Activated CD4-positive, alpha-beta T cell treated with anti-CD3 and anti-CD28 coated beads, Interleukin-2, amount 10 ng/mL, durations not matched to agents 7 days and 5 days (primary cell): ENCODE measurements at regions not wholly inside any gene's neighbourhood (a gene's known extent, or its start where the extent isn't known, plus 50 kb on each side); places are given as distances from the start of the nearest gene placed in this dataset.

Experiments
- CTCF ChIA-PET: fragments of 350-600 bp; sonication (Branson Sonifier 250); formaldehyde crosslinking; loops from one replicate; lab custom pipeline; 2021; ENCODE audit warnings: antibody characterized with exemption; lab: Charles Lee
- POLR2A ChIA-PET: fragments of 350-600 bp; sonication (Branson Sonifier 250); formaldehyde crosslinking; loops from one replicate; lab custom pipeline; 2021; ENCODE audit warnings: antibody characterized with exemption; lab: Charles Lee
- DNase-seq: peaks from one replicate; pipeline ENCODE4 v3.0.0-alpha.2; 2020
- H3K27ac Mint-ChIP-seq: one replicate; pipeline ENCODE4 v1.8.0; 2021; ENCODE audit warnings: mild to moderate bottlenecking, moderate library complexity, mixed read lengths
- H3K27me3 Mint-ChIP-seq: one replicate; pipeline ENCODE4 v1.8.0; 2021; ENCODE audit warnings: mixed read lengths
- H3K36me3 Mint-ChIP-seq: one replicate; pipeline ENCODE4 v1.8.0; 2021; ENCODE audit warnings: low read depth, mixed read lengths
- H3K4me1 Mint-ChIP-seq: one replicate; pipeline ENCODE4 v1.8.0; 2021; ENCODE audit warnings: mixed read lengths
- H3K4me3 Mint-ChIP-seq: one replicate; pipeline ENCODE4 v1.8.0; 2021; ENCODE audit warnings: mild to moderate bottlenecking, moderate library complexity, mixed read lengths
- H3K9me3 Mint-ChIP-seq: one replicate; pipeline ENCODE4 v1.8.0; 2021; ENCODE audit warnings: mixed read lengths

DNA sequence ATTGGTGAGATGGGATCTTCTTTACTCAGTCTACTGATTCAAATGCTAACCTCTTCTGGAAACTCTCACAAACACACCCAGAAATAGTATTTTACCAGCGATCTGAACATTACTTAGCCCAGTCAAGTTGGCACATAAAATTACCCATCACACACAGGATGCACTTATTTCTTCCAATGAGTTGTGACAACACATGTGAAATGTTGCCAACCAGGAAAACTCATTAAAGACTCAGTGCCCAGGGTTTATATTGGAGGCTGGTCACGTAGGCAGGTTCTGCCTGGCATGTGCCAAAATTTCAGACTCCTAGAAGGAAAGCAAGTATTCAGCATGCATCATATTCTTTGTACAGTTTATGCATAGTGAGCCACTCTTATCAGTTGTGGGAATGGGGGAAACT, 443.3 kb downstream of the EPM2A start:
- POLR2A ChIA-PET, result no interaction called here
- H3K4me3 Mint-ChIP-seq, result no peak overlapping the region
- no peak overlapping the region for H3K27ac Mint-ChIP-seq
- H3K9me3 Mint-ChIP-seq, result no peaks in the 10 kb centered on the region
- no peak for DNase-seq
- H3K27me3 Mint-ChIP-seq, result no peaks in the 10 kb centered on the region
- no peaks in the 10 kb centered on the region for H3K36me3 Mint-ChIP-seq
- no peaks in the 10 kb centered on the region for H3K4me1 Mint-ChIP-seq
- CTCF ChIA-PET, result no interaction called here

DNA sequence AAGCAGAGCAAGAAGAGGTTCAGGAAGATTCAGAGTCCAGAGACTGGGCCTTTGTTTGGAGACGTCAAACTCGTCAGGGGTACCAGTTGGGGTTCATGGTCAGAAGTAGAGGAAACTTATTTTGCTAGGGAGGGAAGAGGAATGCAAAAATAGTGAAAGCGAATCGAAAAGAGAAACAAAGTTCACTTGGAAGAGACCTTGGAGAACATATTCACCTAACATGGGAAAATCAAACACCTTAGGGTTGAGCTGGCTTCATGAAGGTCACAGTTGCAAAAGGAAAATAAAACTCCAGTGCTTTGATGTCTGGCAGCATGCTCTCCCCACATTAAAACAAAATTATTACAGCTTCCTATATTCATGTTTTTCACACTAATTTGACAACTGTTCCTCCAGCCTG, 440.4 kb downstream of the EPM2A start:
- DNase-seq, result no peak
- no peaks in the 10 kb centered on the region for H3K36me3 Mint-ChIP-seq
- no peaks in the 10 kb centered on the region for H3K27me3 Mint-ChIP-seq
- CTCF ChIA-PET, result no interaction called here
- H3K27ac Mint-ChIP-seq, result no peak overlapping the region
- no peaks in the 10 kb centered on the region for H3K4me1 Mint-ChIP-seq
- no peak overlapping the region for H3K4me3 Mint-ChIP-seq
- POLR2A ChIA-PET, result no interaction called here
- no peaks in the 10 kb centered on the region for H3K9me3 Mint-ChIP-seq

GRCh38 chr6:145295746-145296145, 439.6 kb downstream of the EPM2A start:
- H3K36me3 Mint-ChIP-seq, result no peaks in the 10 kb centered on the region
- no peak overlapping the region for H3K4me3 Mint-ChIP-seq
- no peaks in the 10 kb centered on the region for H3K4me1 Mint-ChIP-seq
- no peak overlapping the region for H3K27ac Mint-ChIP-seq
- H3K27me3 Mint-ChIP-seq, result no peaks in the 10 kb centered on the region
- H3K9me3 Mint-ChIP-seq, result no peaks in the 10 kb centered on the region
- CTCF ChIA-PET, result no interaction called here
- POLR2A ChIA-PET, result no interaction called here
- no peak for DNase-seq

DNA sequence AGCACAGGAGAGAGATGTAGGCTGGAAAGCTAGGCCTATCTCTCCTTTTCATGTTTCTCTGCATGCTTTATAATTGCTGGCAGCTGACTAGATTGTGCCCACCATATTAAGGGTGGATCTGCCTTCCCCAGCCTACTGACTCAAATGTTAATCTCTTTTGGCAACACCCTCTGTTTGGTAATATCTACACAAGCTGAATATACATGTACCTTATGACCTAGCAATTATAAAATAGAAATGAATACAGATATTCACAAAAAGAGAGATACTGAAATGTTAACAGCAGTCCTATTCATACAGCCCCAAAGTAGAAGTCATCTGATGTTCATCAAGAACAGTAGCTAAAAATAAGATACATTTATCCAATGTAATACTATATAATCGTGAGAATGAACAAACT, 429.6 kb downstream of the EPM2A start:
- no peak overlapping the region for H3K27ac Mint-ChIP-seq
- H3K9me3 Mint-ChIP-seq, result no peaks in the 10 kb centered on the region
- no peaks in the 10 kb centered on the region for H3K4me1 Mint-ChIP-seq
- no peaks in the 10 kb centered on the region for H3K36me3 Mint-ChIP-seq
- no peaks in the 10 kb centered on the region for H3K27me3 Mint-ChIP-seq
- DNase-seq, result no peak
- ChIA-PET POLR2A (no interaction called here), CTCF (interaction anchor here (1.0 kb wide), 1 partner anchor 303 kb away, joined by 3 read pairs; no protein-coding TSS in a partner anchor)
- H3K4me3 Mint-ChIP-seq, result no peak overlapping the region

- H3K27me3 Mint-ChIP-seq, result no peaks in the 10 kb centered on the region
- H3K36me3 Mint-ChIP-seq, result no peaks in the 10 kb centered on the region
- no peaks in the 10 kb centered on the region for H3K9me3 Mint-ChIP-seq
- no peak for DNase-seq
- CTCF ChIA-PET, result interaction anchor here (1.0 kb wide), 1 partner anchor 302 kb away, joined by 3 read pairs; no protein-coding TSS in a partner anchor
- no peak overlapping the region for H3K27ac Mint-ChIP-seq
- H3K4me1 Mint-ChIP-seq, result no peaks in the 10 kb centered on the region
- H3K4me3 Mint-ChIP-seq, result no peak overlapping the region
- POLR2A ChIA-PET, result no interaction called here
These were observed 428.8 kb downstream of the EPM2A start for GRCh38 chr6:145306489-145306888.

DNA sequence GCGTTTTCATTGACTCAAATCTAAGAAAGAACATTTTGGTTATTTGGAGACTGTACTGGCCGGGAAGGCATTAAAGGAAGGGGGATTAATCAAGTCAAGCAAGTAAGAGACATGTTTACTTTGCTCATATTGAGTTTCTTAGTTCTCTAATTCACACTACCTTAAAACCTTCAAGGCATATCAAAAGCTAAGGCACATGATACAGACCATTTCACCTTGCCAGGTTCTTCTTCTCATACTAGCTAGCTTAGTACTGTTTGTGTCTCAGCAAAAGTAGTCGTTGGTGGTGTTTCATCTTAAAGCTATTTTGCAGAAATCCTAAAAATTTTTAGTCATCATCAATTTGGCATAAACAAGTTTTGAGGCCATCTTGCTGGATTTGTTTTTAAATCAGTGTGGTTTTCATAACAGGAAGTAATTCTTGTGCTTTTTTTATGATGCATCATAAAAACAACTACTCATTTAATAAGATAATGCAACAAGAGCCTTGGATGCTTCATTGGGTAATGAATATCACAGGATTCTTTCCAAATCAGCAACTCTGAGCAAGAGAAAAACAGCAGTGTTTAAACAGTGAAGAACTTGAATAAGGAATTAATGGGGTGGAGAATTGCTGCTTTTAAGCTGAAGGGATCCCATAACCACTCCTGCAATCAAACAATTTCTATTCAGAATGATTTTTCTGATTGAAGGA, 425.3 kb downstream of the EPM2A start:
- no peaks in the 10 kb centered on the region for H3K36me3 Mint-ChIP-seq
- POLR2A ChIA-PET, result no interaction called here
- no peaks in the 10 kb centered on the region for H3K4me1 Mint-ChIP-seq
- H3K4me3 Mint-ChIP-seq, result no peak overlapping the region
- CTCF ChIA-PET, result no interaction called here
- DNase-seq, result no peak
- no peaks in the 10 kb centered on the region for H3K9me3 Mint-ChIP-seq
- H3K27ac Mint-ChIP-seq, result no peak overlapping the region
- H3K27me3 Mint-ChIP-seq, result no peaks in the 10 kb centered on the region

GRCh38 chr6:145312481-145312880, 422.8 kb downstream of the EPM2A start:
- Mint-ChIP-seq H3K27me3 (no peaks in the 10 kb centered on the region), H3K4me3 (no peak overlapping the region), H3K9me3 (peaks cover under 1% of the 10 kb centered on the region), H3K27ac (no peak overlapping the region), H3K36me3 (no peaks in the 10 kb centered on the region), H3K4me1 (no peaks in the 10 kb centered on the region)
- ChIA-PET CTCF (no interaction called here), POLR2A (no interaction called here)
- DNase-seq, result no peak

- peaks cover 2% of the 10 kb centered on the region for H3K9me3 Mint-ChIP-seq
- no peaks in the 10 kb centered on the region for H3K27me3 Mint-ChIP-seq
- no peak overlapping the region for H3K4me3 Mint-ChIP-seq
- DNase-seq, result no peak
- ChIA-PET CTCF (no interaction called here), POLR2A (no interaction called here)
- no peaks in the 10 kb centered on the region for H3K36me3 Mint-ChIP-seq
- no peaks in the 10 kb centered on the region for H3K4me1 Mint-ChIP-seq
- no peak overlapping the region for H3K27ac Mint-ChIP-seq
These were observed 422.1 kb downstream of the EPM2A start for GRCh38 chr6:145313041-145313855.

GRCh38 chr6:145315982-145316600, 419.2 kb downstream of the EPM2A start:
- no peak overlapping the region for H3K27ac Mint-ChIP-seq

DNA sequence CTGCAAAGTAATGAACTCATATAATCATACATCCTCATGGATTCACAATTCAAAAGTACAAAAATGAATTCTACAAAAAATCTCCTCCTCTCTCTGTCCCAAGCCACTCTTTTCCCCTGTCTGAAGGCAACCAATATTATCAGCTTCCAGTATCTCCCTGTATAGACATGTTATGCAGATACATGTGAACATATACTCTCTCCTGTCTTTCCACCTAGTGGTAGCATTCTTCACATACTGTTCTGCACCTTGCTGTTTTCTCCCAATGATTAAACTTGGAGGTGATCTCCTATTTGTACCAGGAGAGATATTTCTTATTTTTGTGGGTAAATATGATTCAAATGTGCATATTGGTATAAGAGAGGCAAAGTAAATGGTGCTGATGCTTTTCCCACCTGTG, 416.4 kb downstream of the EPM2A start:
- no peaks in the 10 kb centered on the region for H3K36me3 Mint-ChIP-seq
- CTCF ChIA-PET, result interaction anchor here (1.2 kb wide), 1 partner anchor 14 kb away, joined by 3 read pairs; no protein-coding TSS in a partner anchor
- no peak for DNase-seq
- H3K4me3 Mint-ChIP-seq, result no peak overlapping the region
- POLR2A ChIA-PET, result no interaction called here
- no peak overlapping the region for H3K27ac Mint-ChIP-seq
- H3K27me3 Mint-ChIP-seq, result no peaks in the 10 kb centered on the region
- no peaks in the 10 kb centered on the region for H3K4me1 Mint-ChIP-seq
- H3K9me3 Mint-ChIP-seq, result peaks cover 2% of the 10 kb centered on the region

More at GRCh38 chr6:145315982-145316600, 419.2 kb downstream of the EPM2A start:
- Mint-ChIP-seq H3K36me3 (no peaks in the 10 kb centered on the region), H3K4me1 (no peaks in the 10 kb centered on the region), H3K27me3 (no peaks in the 10 kb centered on the region), H3K4me3 (no peak overlapping the region), H3K9me3 (peaks cover 2% of the 10 kb centered on the region)
- DNase-seq, result no peak
- CTCF ChIA-PET, result no interaction called here
- POLR2A ChIA-PET, result no interaction called here

DNA sequence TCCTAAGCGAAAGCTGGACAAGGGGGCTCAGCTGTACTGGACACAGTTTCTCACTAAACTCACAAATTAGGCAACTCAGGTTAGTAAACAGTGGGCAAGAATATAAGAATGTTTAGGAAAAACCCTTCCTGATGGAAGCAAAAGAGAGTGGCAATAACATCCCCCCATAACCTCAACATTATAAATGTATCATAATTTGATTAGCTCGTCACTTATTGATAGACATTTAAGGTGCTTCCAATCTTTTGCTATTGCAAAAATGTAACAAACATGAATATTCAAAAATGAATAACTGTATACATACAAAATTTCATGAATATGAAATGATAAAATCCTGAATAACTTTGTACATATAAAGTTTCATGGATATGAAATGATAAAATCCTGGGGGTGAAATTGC, 415.7 kb downstream of the EPM2A start:
- ChIA-PET POLR2A (no interaction called here), CTCF (no interaction called here)
- H3K36me3 Mint-ChIP-seq, result no peaks in the 10 kb centered on the region
- H3K4me1 Mint-ChIP-seq, result no peaks in the 10 kb centered on the region
- no peaks in the 10 kb centered on the region for H3K27me3 Mint-ChIP-seq
- H3K4me3 Mint-ChIP-seq, result no peak overlapping the region
- no peak overlapping the region for H3K27ac Mint-ChIP-seq
- peaks cover 2% of the 10 kb centered on the region for H3K9me3 Mint-ChIP-seq
- no peak for DNase-seq

DNA sequence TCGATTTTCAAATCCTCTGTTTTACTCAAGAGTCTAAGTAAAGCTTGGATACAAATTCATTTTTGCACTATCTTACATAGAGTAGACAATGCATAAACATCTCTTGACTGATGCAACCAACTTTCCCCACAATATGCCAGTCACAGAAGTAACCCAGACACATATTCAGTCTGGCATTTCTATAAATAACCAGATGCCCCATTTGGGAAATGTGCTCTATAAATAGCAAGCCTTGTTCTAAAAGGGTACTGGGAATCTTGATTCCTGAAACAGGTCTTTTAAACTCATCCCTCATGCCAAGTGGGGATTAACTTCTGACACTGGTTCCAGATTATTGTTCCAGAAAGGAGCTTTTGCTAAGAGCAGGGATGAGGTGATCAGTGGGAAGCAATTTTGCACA, 411.7 kb downstream of the EPM2A start:
- Mint-ChIP-seq H3K9me3 (no peaks in the 10 kb centered on the region), H3K4me1 (no peaks in the 10 kb centered on the region), H3K27ac (no peak overlapping the region), H3K27me3 (no peaks in the 10 kb centered on the region), H3K4me3 (no peak overlapping the region), H3K36me3 (no peaks in the 10 kb centered on the region)
- ChIA-PET POLR2A (no interaction called here), CTCF (no interaction called here)
- no peak for DNase-seq

GRCh38 chr6:145327586-145327985, 407.7 kb downstream of the EPM2A start:
- no peaks in the 10 kb centered on the region for H3K4me1 Mint-ChIP-seq
- POLR2A ChIA-PET, result no interaction called here
- CTCF ChIA-PET, result no interaction called here
- no peaks in the 10 kb centered on the region for H3K36me3 Mint-ChIP-seq
- H3K4me3 Mint-ChIP-seq, result no peak overlapping the region
- no peak overlapping the region for H3K27ac Mint-ChIP-seq
- H3K9me3 Mint-ChIP-seq, result no peaks in the 10 kb centered on the region
- no peaks in the 10 kb centered on the region for H3K27me3 Mint-ChIP-seq
- DNase-seq, result no peak
